ENCODE measurements at regions not wholly inside any gene's neighbourhood (a gene's known extent, or its start where the extent isn't known, plus 50 kb on each side); places are given as distances from the start of the nearest gene placed in this dataset.

DNA sequence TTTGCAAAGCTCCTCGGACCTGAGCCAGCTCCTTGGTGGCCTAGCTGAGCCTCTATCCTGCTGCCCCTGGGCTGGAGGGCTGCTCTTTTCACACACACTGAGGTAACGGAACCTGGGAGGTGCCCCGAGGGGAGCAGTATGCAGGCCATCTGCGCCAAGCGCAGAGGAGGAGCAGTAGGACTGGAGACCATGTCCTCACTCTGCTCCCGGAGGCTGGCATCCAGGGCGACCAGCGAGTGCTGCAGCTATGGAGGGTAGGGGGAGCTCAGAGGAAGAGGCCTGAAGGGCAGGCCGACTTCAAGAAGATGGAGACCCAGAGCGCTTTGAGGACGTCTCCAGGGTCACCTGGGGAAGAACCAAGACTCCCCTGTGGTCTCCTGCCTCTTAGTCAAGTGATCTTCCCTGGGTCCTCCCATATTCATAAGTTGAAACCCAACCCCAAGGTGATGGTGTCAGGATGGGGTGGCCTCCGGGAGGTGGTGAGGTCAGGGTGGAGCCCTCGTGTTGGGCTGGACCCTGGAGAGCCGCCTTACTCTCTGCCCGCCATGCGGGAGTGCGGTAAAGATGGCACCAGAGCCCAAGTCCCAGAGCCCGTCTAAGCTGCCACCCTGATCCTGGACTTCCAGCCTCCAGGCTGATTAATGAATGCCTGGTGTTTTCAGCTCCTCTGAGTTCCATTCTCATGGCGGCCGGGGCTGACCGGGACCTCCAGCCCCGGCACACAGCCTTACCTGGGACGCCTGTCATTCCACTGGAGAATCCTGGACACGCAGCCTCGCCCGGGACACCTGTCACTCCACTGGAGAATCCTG, 160.7 kb downstream of the NDUFA10 start:
- no peak for TF ChIP-seq EP300 (IDR thresholded peaks at IDR 0.05; ENCODE audit: low read depth)
- TF ChIP-seq, protein P1, sequence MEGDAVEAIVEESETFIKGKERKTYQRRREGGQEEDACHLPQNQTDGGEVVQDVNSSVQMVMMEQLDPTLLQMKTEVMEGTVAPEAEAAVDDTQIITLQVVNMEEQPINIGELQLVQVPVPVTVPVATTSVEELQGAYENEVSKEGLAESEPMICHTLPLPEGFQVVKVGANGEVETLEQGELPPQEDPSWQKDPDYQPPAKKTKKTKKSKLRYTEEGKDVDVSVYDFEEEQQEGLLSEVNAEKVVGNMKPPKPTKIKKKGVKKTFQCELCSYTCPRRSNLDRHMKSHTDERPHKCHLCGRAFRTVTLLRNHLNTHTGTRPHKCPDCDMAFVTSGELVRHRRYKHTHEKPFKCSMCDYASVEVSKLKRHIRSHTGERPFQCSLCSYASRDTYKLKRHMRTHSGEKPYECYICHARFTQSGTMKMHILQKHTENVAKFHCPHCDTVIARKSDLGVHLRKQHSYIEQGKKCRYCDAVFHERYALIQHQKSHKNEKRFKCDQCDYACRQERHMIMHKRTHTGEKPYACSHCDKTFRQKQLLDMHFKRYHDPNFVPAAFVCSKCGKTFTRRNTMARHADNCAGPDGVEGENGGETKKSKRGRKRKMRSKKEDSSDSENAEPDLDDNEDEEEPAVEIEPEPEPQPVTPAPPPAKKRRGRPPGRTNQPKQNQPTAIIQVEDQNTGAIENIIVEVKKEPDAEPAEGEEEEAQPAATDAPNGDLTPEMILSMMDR (IDR thresholded peaks at IDR 0.05) = no peak
